Natural killer cell (primary cell): ENCODE measurements at regions not wholly inside any gene's neighbourhood (a gene's known extent, or its start where the extent isn't known, plus 50 kb on each side); places are given as distances from the start of the nearest gene placed in this dataset.

Source experiments
- ATAC-seq, 3 donors: fragments of 150-1000 bp in 2 of 3; fragments of 200-7000 bp in 1 of 3; cut with Tn5 transposase; 1 replicate in 1 of 3; 2 replicates in 2 of 3; pipeline ENCODE4 v1.10.0; 2021; ENCODE audit warnings: mild to moderate bottlenecking in 2 of 3, moderate library complexity in 2 of 3
- DNase-seq, 2 donors: peaks; one replicate each; pipeline versions ENCODE4 v3.0.0 to v3.0.0-alpha.2; 2013 to 2021; ENCODE audit warnings: mixed read lengths in 1 of 2
- H3K27ac ChIP-seq: one replicate; pipeline ENCODE4 v1.5.1; 2013; ENCODE audit warnings: mild to moderate bottlenecking, low read length
- H3K27me3 ChIP-seq: one replicate; pipeline ENCODE4 v1.6.1; 2013; ENCODE audit warnings: low read length; ENCODE audit not compliant: control insufficient read depth, insufficient read depth
- H3K36me3 ChIP-seq: one replicate; pipeline ENCODE4 v1.6.1; 2013; ENCODE audit warnings: low read length; ENCODE audit not compliant: control insufficient read depth, insufficient read depth
- H3K4me1 ChIP-seq: one replicate; pipeline ENCODE4 v1.6.1; 2013; ENCODE audit warnings: low read length; ENCODE audit not compliant: control insufficient read depth, insufficient read depth
- H3K4me3 ChIP-seq: one replicate; pipeline ENCODE4 v1.5.1; 2013; ENCODE audit warnings: low read length
- H3K9me3 ChIP-seq: one replicate; pipeline ENCODE4 v1.6.1; 2013; ENCODE audit warnings: low read length; ENCODE audit not compliant: control insufficient read depth, insufficient read depth
- H3K27ac Mint-ChIP-seq, 2 donors: one replicate each; pipeline ENCODE4 v1.8.0; 2022; ENCODE audit warnings: mild to moderate bottlenecking in 2 of 2, mixed read lengths in 2 of 2, moderate library complexity in 1 of 2
- H3K27me3 Mint-ChIP-seq, 2 donors: one replicate each; pipeline ENCODE4 v1.8.0; 2022; ENCODE audit warnings: low read depth in 2 of 2, mixed read lengths in 2 of 2
- H3K36me3 Mint-ChIP-seq: one replicate; pipeline ENCODE4 v1.8.0; 2022; ENCODE audit warnings: mixed read lengths
- H3K4me1 Mint-ChIP-seq, 2 donors: one replicate each; pipeline ENCODE4 v1.8.0; 2022; ENCODE audit warnings: mixed read lengths in 2 of 2
- H3K4me3 Mint-ChIP-seq: one replicate; pipeline ENCODE4 v1.8.0; 2022; ENCODE audit warnings: mild to moderate bottlenecking, moderate library complexity, mixed read lengths
- H3K9me3 Mint-ChIP-seq, 2 donors: one replicate each; pipeline ENCODE4 v1.8.0; 2022; ENCODE audit warnings: mixed read lengths in 2 of 2
- CTCF ChIP-seq: fragments of 200-600 bp; IDR thresholded peaks from one replicate; pipeline ENCODE4 v1.8.0; 2022; ENCODE audit warnings: antibody characterized with exemption
- WGBS: methylation state at CpG from one replicate; pipeline ENCODE4 v1.1.7; 2013; ENCODE audit warnings: missing lambda C conversion rate; ENCODE audit not compliant: insufficient coverage; 5-methylcytosine and 5-hydroxymethylcytosine counted together
- intact Hi-C: fragments of 100-400 bp; cut with micrococcal nuclease; formaldehyde crosslinking; loops from one replicate; pipeline ENCODE4 v1.14.2; 2022

- Mint-ChIP-seq H3K27me3 (no peaks in the 10 kb centered on the region), H3K4me1 (no peaks in the 10 kb centered on the region), H3K4me3 (no peak overlapping the region), H3K27ac (no peak overlapping the region), H3K9me3 (peaks cover 5 to 8% of the 10 kb centered on the region in 2 donors), H3K36me3 (no peaks in the 10 kb centered on the region)
- TF ChIP-seq CTCF = no peak
- Histone ChIP-seq H3K27me3 (no peaks in the 10 kb centered on the region), H3K9me3 (no peaks in the 10 kb centered on the region), H3K4me1 (no peaks in the 10 kb centered on the region), H3K36me3 (no peaks in the 10 kb centered on the region), H3K27ac (no peak overlapping the region), H3K4me3 (no peak overlapping the region)
- ATAC-seq (no peak), DNase-seq (no peak)
- intact Hi-C loops = no loop called here
Observed at GRCh38 chr7:85471307-85471706, 284.5 kb upstream of the SEMA3D start.

- H3K27ac ChIP-seq = no peak overlapping the region
- no peaks in the 10 kb centered on the region for H3K27me3 Mint-ChIP-seq
- peaks cover 7 to 14% of the 10 kb centered on the region in 2 donors for H3K9me3 Mint-ChIP-seq
- no peaks in the 10 kb centered on the region for H3K36me3 ChIP-seq
- H3K4me1 ChIP-seq = no peaks in the 10 kb centered on the region
- H3K4me3 Mint-ChIP-seq = no peak overlapping the region
- no peak for DNase-seq
- no peak overlapping the region for H3K27ac Mint-ChIP-seq
- no peak overlapping the region for H3K4me3 ChIP-seq
- H3K27me3 ChIP-seq = no peaks in the 10 kb centered on the region
- intact Hi-C loops = no loop called here
- no peaks in the 10 kb centered on the region for H3K36me3 Mint-ChIP-seq
- H3K9me3 ChIP-seq = no peaks in the 10 kb centered on the region
- WGBS = 100% methylated on average over 1 of the region's 1 CpG
- no peak for ATAC-seq
- no peaks in the 10 kb centered on the region for H3K4me1 Mint-ChIP-seq
- no peak for TF ChIP-seq CTCF
Observed at GRCh38 chr7:85469446-85470010, 282.7 kb upstream of the SEMA3D start.

- Histone ChIP-seq H3K9me3 (no peaks in the 10 kb centered on the region), H3K36me3 (no peaks in the 10 kb centered on the region), H3K4me3 (no peak overlapping the region), H3K27ac (no peak overlapping the region), H3K27me3 (no peaks in the 10 kb centered on the region), H3K4me1 (no peaks in the 10 kb centered on the region)
- no peaks in the 10 kb centered on the region for H3K27me3 Mint-ChIP-seq
- H3K9me3 Mint-ChIP-seq = peaks cover 4 to 11% of the 10 kb centered on the region in 2 donors
- no peak overlapping the region for H3K4me3 Mint-ChIP-seq
- TF ChIP-seq CTCF = no peak
- ATAC-seq = no peak
- H3K4me1 Mint-ChIP-seq = no peaks in the 10 kb centered on the region
- H3K36me3 Mint-ChIP-seq = no peaks in the 10 kb centered on the region
- H3K27ac Mint-ChIP-seq = no peak overlapping the region
- DNase-seq = no peak
- intact Hi-C loops = no loop called here
- 67% methylated on average over 1 of the region's 1 CpG for WGBS
Observed at GRCh38 chr7:85464042-85464651, 277.3 kb upstream of the SEMA3D start.

- Histone ChIP-seq H3K4me3 (no peak overlapping the region), H3K4me1 (no peaks in the 10 kb centered on the region), H3K27me3 (no peaks in the 10 kb centered on the region), H3K27ac (no peak overlapping the region), H3K36me3 (no peaks in the 10 kb centered on the region), H3K9me3 (no peaks in the 10 kb centered on the region)
- Mint-ChIP-seq H3K27me3 (no peaks in the 10 kb centered on the region), H3K9me3 (peaks cover 4 to 10% of the 10 kb centered on the region in 2 donors), H3K27ac (no peak overlapping the region), H3K4me1 (no peaks in the 10 kb centered on the region), H3K4me3 (no peak overlapping the region), H3K36me3 (no peaks in the 10 kb centered on the region)
- ATAC-seq = no peak
- intact Hi-C loops = no loop called here
- TF ChIP-seq CTCF = no peak
- WGBS = 68% methylated on average over 4 of the region's 6 CpGs
- DNase-seq = no peak
Observed at GRCh38 chr7:85462671-85463070, 275.8 kb upstream of the SEMA3D start.
